ENCODE measurements at regions not wholly inside any gene's neighbourhood (a gene's known extent, or its start where the extent isn't known, plus 50 kb on each side); places are given as distances from the start of the nearest gene placed in this dataset.

DNA sequence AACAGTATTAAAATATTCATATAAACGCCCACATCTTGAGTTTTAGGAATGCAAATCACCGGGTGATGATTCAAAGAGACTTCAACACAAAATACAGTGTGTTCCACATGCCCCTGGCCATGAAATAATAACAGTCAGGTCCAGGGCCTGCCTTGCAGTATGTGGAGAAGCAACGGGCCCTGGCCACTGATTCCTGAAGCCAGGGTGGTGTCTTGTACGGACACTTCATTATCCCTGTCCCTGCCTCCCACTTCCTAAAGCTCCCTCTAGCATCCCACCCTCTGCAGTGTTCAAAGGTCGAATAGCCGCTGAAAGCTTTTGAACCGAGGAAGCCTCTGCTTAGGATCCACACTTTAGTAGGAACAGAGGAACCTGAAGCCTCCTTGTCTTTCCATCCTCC, 50.4 kb upstream of the PCSK6 start:
- ChIA-PET CTCF (no interaction called here), POLR2A (no interaction called here)
- ATAC-seq (no peak), DNase-seq (ENCODE audit: low spot score) (no peak)
- no peaks in the 10 kb centered on the region for H3K9me3 Mint-ChIP-seq
- no peak overlapping the region for H3K27ac Mint-ChIP-seq
- no peaks in the 10 kb centered on the region for H3K36me3 Mint-ChIP-seq
- H3K27me3 Mint-ChIP-seq (ENCODE audit: low read depth): no peaks in the 10 kb centered on the region; the same call in 1 of the 2 replicates
- H3K4me1 Mint-ChIP-seq: no peaks in the 10 kb centered on the region
- H3K4me3 Mint-ChIP-seq: no peak overlapping the region
- TF ChIP-seq ZNF263 (CRISPR knock-in tag; IDR thresholded peaks at IDR 0.05; ENCODE audit: low read depth) (no peak), GTF2I (CRISPR knock-in tag; conservative IDR thresholded peaks at IDR 0.05) (no peak), RORB (CRISPR knock-in tag; IDR thresholded peaks at IDR 0.05) (no peak), MYBL2 (CRISPR knock-in tag; IDR thresholded peaks at IDR 0.05) (no peak), ZNF121 (CRISPR knock-in tag; IDR thresholded peaks at IDR 0.05) (no peak), RELA (CRISPR knock-in tag; IDR thresholded peaks at IDR 0.05; ENCODE audit: borderline replicate concordance) (no peak), IRF2 (CRISPR knock-in tag; IDR thresholded peaks at IDR 0.05; ENCODE audit: borderline replicate concordance, low read depth) (no peak)
- TF ChIP-seq, protein P1, sequence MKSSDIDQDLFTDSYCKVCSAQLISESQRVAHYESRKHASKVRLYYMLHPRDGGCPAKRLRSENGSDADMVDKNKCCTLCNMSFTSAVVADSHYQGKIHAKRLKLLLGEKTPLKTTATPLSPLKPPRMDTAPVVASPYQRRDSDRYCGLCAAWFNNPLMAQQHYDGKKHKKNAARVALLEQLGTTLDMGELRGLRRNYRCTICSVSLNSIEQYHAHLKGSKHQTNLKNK (CRISPR knock-in tag; IDR thresholded peaks at IDR 0.05): no peak
- TF ChIP-seq, protein P2, sequence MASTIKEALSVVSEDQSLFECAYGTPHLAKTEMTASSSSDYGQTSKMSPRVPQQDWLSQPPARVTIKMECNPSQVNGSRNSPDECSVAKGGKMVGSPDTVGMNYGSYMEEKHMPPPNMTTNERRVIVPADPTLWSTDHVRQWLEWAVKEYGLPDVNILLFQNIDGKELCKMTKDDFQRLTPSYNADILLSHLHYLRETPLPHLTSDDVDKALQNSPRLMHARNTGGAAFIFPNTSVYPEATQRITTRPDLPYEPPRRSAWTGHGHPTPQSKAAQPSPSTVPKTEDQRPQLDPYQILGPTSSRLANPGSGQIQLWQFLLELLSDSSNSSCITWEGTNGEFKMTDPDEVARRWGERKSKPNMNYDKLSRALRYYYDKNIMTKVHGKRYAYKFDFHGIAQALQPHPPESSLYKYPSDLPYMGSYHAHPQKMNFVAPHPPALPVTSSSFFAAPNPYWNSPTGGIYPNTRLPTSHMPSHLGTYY (CRISPR knock-in tag; IDR thresholded peaks at IDR 0.05): no peak
- TF ChIP-seq, protein P3, sequence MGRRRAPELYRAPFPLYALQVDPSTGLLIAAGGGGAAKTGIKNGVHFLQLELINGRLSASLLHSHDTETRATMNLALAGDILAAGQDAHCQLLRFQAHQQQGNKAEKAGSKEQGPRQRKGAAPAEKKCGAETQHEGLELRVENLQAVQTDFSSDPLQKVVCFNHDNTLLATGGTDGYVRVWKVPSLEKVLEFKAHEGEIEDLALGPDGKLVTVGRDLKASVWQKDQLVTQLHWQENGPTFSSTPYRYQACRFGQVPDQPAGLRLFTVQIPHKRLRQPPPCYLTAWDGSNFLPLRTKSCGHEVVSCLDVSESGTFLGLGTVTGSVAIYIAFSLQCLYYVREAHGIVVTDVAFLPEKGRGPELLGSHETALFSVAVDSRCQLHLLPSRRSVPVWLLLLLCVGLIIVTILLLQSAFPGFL (CRISPR knock-in tag; IDR thresholded peaks at IDR 0.05; ENCODE audit: borderline replicate concordance): no peak
- TF ChIP-seq, protein P4, sequence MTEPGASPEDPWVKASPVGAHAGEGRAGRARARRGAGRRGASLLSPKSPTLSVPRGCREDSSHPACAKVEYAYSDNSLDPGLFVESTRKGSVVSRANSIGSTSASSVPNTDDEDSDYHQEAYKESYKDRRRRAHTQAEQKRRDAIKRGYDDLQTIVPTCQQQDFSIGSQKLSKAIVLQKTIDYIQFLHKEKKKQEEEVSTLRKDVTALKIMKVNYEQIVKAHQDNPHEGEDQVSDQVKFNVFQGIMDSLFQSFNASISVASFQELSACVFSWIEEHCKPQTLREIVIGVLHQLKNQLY (CRISPR knock-in tag; IDR thresholded peaks at IDR 0.05): no peak
- TF ChIP-seq, protein P5, sequence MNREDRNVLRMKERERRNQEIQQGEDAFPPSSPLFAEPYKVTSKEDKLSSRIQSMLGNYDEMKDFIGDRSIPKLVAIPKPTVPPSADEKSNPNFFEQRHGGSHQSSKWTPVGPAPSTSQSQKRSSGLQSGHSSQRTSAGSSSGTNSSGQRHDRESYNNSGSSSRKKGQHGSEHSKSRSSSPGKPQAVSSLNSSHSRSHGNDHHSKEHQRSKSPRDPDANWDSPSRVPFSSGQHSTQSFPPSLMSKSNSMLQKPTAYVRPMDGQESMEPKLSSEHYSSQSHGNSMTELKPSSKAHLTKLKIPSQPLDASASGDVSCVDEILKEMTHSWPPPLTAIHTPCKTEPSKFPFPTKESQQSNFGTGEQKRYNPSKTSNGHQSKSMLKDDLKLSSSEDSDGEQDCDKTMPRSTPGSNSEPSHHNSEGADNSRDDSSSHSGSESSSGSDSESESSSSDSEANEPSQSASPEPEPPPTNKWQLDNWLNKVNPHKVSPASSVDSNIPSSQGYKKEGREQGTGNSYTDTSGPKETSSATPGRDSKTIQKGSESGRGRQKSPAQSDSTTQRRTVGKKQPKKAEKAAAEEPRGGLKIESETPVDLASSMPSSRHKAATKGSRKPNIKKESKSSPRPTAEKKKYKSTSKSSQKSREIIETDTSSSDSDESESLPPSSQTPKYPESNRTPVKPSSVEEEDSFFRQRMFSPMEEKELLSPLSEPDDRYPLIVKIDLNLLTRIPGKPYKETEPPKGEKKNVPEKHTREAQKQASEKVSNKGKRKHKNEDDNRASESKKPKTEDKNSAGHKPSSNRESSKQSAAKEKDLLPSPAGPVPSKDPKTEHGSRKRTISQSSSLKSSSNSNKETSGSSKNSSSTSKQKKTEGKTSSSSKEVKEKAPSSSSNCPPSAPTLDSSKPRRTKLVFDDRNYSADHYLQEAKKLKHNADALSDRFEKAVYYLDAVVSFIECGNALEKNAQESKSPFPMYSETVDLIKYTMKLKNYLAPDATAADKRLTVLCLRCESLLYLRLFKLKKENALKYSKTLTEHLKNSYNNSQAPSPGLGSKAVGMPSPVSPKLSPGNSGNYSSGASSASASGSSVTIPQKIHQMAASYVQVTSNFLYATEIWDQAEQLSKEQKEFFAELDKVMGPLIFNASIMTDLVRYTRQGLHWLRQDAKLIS (CRISPR knock-in tag; IDR thresholded peaks at IDR 0.05; ENCODE audit: borderline replicate concordance): no peak
- TF ChIP-seq, protein P6, sequence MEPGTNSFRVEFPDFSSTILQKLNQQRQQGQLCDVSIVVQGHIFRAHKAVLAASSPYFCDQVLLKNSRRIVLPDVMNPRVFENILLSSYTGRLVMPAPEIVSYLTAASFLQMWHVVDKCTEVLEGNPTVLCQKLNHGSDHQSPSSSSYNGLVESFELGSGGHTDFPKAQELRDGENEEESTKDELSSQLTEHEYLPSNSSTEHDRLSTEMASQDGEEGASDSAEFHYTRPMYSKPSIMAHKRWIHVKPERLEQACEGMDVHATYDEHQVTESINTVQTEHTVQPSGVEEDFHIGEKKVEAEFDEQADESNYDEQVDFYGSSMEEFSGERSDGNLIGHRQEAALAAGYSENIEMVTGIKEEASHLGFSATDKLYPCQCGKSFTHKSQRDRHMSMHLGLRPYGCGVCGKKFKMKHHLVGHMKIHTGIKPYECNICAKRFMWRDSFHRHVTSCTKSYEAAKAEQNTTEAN (CRISPR knock-in tag; IDR thresholded peaks at IDR 0.05): no peak
- TF ChIP-seq, protein P7, sequence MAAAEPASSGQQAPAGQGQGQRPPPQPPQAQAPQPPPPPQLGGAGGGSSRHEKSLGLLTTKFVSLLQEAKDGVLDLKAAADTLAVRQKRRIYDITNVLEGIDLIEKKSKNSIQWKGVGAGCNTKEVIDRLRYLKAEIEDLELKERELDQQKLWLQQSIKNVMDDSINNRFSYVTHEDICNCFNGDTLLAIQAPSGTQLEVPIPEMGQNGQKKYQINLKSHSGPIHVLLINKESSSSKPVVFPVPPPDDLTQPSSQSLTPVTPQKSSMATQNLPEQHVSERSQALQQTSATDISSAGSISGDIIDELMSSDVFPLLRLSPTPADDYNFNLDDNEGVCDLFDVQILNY (CRISPR knock-in tag; IDR thresholded peaks at IDR 0.05): no peak

DNA sequence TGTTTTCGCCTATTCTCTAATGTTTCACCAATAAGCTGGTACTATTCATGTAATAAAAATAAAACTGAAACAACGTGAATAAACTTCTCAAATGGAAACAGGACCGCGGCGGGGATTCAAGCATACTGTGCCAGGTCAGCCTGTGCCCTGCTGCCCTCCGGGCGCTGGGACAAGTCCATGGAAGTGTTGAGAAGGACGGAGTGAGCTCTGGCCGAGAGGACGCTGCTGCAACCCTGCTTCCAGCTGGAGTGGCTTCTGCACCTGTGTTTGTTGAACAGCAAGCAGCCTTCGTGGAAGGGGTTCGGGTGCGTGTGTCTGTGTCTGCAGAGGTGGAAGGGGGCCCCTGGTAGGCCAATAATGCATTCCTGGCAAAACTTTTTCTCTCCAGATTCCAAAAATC, 50.0 kb upstream of the PCSK6 start:
- ATAC-seq (no peak), DNase-seq (ENCODE audit: low spot score) (no peak)
- no peak overlapping the region for H3K27ac Mint-ChIP-seq
- H3K27me3 Mint-ChIP-seq (ENCODE audit: low read depth): no peaks in the 10 kb centered on the region; the same call in 1 of the 2 replicates
- CTCF ChIA-PET: no interaction called here
- no peaks in the 10 kb centered on the region for H3K9me3 Mint-ChIP-seq
- POLR2A ChIA-PET: no interaction called here
- H3K36me3 Mint-ChIP-seq: no peaks in the 10 kb centered on the region
- 0 out of 2 replicates have a peak, but pooled peaks cover 3% of the 10 kb centered on the region for H3K4me1 Mint-ChIP-seq
- no peak overlapping the region for H3K4me3 Mint-ChIP-seq
- TF ChIP-seq, protein P8, sequence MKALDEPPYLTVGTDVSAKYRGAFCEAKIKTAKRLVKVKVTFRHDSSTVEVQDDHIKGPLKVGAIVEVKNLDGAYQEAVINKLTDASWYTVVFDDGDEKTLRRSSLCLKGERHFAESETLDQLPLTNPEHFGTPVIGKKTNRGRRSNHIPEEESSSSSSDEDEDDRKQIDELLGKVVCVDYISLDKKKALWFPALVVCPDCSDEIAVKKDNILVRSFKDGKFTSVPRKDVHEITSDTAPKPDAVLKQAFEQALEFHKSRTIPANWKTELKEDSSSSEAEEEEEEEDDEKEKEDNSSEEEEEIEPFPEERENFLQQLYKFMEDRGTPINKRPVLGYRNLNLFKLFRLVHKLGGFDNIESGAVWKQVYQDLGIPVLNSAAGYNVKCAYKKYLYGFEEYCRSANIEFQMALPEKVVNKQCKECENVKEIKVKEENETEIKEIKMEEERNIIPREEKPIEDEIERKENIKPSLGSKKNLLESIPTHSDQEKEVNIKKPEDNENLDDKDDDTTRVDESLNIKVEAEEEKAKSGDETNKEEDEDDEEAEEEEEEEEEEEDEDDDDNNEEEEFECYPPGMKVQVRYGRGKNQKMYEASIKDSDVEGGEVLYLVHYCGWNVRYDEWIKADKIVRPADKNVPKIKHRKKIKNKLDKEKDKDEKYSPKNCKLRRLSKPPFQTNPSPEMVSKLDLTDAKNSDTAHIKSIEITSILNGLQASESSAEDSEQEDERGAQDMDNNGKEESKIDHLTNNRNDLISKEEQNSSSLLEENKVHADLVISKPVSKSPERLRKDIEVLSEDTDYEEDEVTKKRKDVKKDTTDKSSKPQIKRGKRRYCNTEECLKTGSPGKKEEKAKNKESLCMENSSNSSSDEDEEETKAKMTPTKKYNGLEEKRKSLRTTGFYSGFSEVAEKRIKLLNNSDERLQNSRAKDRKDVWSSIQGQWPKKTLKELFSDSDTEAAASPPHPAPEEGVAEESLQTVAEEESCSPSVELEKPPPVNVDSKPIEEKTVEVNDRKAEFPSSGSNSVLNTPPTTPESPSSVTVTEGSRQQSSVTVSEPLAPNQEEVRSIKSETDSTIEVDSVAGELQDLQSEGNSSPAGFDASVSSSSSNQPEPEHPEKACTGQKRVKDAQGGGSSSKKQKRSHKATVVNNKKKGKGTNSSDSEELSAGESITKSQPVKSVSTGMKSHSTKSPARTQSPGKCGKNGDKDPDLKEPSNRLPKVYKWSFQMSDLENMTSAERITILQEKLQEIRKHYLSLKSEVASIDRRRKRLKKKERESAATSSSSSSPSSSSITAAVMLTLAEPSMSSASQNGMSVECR (CRISPR knock-in tag; IDR thresholded peaks at IDR 0.05; ENCODE audit: borderline replicate concordance): no peak
- TF ChIP-seq, protein P5 (CRISPR knock-in tag; IDR thresholded peaks at IDR 0.05; ENCODE audit: borderline replicate concordance): no peak
- TF ChIP-seq MXD4 (CRISPR knock-in tag; IDR thresholded peaks at IDR 0.05; ENCODE audit: borderline replicate concordance): no peak
